ENCODE measurements at regions not wholly inside any gene's neighbourhood (a gene's known extent, or its start where the extent isn't known, plus 50 kb on each side); places are given as distances from the start of the nearest gene placed in this dataset.
"Not testable (repeated sequence)": the region's sequence is repeated elsewhere in the genome, so short reads cannot be mapped to it uniquely, and the experiment has no call there.

DNA sequence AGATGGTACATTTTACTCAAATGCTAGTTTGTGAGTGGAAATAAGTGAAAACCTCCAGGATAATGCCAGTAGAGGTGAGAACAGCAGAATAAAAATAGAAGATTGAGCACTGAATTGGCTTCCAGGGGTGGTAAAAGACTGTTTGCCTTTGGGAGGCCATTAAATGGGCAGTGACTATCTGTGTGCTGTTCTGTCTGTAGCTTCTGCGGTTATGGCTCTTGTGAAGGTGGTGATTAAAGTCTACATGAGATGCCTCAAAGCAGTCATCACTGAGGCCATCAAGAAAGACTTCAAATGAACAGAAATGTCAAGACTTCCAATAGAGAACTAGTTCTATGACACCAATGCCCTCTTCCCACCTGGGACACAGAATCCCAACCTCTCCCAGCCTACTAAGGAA is 108.8 kb downstream of the EFHB start:
- DNase-seq: no peak

DNA sequence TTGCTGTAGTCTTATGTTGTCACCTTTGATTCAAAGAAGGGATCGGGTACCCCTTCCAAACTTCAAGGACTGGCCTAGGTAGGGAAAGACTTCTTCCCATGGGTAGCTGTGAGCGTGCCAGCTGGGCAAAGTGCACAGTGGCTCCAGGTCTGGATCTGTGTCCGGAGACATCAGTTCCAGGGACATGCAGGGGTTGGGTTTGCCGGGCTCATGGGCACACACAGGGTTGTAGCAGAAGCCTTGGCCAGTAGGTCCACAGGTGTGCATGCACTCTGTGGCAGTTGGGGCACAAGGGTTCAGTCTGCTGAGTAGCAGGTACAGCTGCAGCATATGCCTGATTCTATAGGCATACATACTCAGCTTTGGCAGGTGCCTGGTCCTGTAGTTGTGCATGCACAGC is 111.2 kb downstream of the EFHB start:
- no peak for DNase-seq

DNA sequence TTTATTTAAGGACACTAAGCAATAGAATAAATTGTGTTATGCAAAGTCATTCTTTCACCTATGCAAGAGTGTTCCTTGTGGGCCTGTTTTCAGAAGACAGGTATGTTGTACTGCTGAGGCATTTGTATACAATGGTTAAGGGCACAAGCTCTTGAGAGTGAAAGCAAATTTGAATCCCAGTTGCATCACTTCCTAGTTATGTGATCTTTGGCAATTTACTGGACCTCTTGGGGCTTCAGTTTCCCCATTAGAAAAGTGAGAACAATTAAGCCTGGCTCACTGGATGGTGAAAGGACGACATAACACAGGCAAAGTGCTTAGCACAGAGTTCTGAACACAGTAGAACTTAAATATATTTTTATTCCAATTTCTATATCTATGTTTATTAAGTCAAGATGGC is 117.4 kb downstream of the EFHB start:
- DNase-seq: no peak

DNA sequence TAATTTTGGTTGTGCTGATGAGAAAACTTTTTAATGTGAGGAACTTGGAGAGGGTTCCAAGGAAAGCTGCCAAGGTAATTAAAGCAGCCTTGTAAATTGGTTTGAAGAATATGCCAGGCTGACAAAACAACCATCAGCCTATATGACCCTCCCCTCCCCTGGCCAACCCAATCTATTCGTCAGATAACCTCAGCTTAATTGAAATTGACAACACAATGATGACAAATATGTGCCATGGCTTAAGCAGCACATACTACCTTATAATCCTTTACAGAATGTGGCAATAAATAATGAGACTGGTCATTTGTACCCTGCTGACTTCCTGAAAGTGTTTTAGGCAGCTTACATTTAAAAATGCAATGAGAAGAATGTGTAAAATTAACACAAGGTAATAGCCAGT is 118.2 kb downstream of the EFHB start:
- DNase-seq: no peak

DNA sequence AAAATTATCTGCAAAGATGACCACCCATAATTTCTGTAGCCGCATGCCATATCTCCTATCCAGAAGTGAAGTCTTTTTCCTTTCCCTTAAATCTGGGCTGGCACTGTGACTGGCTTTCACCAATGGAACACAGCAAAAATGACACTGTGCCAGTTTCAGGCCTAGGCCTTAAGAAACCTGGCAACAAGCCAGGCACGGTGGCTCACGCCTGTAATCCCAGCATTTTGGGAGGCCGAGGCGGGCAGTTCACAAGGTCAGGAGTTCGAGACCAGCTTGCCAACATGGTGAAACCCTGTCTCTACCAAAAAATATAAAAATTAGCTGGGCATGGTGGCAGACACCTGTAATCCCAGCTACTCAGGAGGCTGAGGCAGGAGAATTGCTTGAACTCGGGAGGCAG is 120.3 kb downstream of the EFHB start:
- DNase-seq: not testable (repeated sequence)

DNA sequence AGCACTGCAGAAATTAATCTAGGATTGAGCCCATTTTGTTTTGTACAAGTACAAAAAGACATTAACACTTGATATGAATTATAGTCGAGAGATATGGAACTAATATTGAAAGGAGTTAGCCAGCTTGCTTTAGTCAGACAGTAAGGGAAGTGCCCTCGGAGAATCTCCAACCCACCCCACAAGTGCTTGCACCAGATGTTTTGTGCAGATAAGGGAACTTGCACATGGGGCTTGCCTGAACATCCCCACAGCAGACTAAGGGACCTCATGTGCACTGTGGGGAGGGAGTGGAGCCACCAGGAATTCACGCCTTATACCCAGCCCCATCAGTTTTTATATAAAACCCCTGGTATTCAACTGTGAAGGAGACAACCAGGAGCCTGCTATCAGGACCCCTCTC is 122.3 kb downstream of the EFHB start:
- no peak for DNase-seq

DNA sequence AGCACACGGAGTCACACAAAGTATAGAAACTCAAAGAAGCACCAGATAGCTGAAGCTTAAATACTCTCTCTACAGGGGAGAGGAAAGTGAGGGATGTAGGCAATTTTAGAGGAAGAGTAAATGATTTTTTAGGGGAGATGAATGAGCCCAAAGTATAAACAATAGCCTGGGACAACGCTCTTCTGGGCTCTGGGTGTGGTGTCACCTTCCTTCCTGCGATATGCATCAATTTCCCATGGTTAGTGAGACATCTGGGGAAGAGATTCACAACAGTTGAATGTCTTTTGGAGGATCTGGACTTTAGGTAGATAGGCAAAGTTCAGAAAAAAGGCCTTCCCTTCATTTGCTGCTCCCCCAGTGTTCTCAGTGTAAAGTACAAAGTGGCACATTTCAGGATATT is 125.2 kb downstream of the EFHB start:
- DNase-seq: no peak

DNA sequence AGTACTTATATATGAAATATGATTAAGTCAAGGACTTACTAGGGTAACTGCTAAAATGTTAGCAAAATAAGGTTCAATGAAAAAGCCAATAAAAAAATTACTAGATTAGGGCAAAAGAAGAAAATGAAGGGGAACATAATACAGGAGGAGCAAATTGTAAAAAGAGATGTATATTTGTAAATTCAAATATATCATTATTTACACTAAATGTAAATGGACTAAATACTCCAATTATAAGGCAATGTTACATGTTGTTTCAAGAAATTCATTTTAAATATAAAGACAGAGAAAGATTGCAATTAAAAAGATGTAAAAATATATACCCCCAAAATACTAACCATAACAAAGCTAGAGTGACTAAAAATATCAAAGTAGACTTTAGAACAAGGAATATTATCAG is 134.1 kb downstream of the EFHB start:
- DNase-seq: no peak

DNA sequence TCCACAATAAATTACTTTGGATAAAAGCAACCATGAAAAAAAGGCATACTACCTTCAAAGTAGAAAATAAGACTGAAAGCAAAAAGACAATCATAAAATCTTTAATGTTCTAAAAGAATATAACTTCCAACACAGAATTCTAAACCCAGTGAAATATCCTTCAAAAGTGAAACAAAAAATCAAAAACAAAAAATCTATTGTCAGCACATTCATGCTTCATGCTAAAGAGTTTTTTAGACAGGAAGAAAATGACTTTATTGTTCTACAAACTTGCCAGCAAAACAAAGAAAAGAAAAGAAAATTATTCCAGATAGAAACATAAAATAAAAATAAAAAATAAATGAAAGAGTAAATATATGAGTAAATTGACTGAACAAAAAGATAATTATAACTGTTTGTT is 134.9 kb downstream of the EFHB start:
- no peak for DNase-seq

DNA sequence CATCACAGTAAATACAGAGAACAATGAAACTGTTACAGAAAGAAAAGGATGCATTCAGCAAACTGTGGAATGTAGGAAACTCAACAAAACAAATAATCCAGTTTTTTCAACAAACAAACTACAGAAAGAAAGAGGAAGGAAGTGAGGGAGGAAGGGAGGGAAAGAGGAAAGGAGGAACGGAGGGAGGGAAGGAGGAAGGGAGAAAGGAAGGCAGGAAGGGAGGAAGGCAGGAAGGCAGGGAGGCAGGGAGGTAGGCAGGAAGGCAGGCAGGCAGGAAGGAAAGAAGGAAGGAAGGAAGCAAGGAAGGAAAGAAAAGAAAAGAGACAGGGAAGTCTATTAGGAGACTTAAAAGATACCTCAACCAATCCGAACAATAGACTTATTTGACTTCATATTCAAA is 135.7 kb downstream of the EFHB start:
- no peak for DNase-seq

DNA sequence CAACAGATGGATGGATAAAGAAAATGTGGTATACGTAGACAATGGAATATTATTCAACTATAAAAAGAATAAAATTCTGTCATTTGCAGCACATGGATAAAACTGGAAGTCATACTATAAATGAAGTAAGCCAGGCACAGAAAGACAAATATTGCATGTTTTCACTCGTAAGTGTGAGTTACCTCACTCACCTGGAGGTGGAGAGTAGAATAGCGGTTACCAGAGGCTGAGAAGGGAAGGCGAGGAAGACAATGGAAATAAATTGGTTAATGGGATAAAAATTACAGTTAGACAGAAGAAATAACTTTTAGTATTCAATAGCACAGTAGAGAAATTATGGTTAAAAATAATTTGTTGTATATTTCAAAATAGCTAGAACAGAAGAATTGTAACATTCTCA is 141.6 kb downstream of the EFHB start:
- DNase-seq: no peak

DNA sequence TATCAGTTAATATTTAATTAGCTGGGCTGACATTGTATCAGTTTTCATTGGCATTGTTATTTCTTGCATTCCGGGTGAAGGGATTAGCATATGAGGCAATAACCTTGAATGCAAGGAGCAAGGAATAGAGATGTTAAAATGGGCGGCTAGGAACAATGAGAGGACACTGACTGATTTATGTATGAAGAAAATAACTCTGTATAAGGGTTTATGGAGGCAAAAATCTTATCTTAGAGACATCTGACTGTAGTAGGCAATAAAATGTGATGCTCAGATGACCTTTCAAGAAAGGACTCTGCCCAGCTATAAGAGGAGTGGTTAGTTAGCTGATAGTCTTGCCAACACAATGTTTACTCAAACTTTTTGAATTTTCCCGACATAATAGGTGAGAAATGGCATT is 158.3 kb downstream of the EFHB start:
- no peak for DNase-seq

DNA sequence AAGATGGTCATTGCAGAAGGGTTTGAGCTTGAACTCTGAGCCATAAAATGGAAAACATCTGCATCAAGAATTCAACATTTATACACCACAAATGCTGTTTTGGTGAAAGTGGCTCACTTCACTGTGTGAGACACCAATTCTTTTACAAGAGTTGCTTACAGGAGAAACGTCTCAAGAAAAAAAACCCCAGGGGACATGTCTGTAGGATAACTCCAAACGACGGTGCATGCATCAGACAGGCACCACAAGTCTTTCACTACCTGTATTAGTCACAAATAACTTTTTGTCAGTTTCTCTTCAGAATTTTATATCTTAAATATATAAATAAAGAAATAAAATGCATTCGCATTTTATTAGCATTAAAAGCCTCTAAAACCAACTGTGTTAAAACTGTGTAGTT is 164.3 kb downstream of the EFHB start:
- no peak for DNase-seq

DNA sequence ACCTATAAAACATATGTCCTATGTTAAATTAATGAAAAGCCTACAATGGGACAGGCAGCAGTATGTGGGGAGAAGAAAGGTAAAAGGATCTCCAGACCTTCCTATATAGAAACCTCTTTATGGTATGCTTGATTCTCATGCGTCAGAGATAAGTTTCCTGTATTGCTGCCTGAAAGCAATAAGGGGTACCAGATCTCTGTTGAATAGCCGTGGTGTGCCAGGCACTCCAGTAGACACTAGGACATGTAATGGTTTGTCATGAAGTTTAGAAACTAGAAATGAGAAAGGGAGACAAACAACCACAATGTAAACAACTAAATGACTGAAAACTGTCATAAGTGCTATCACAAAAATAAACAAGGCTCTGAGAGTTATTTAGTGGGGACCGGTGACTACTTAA is 168.1 kb downstream of the EFHB start:
- no peak for DNase-seq

DNA sequence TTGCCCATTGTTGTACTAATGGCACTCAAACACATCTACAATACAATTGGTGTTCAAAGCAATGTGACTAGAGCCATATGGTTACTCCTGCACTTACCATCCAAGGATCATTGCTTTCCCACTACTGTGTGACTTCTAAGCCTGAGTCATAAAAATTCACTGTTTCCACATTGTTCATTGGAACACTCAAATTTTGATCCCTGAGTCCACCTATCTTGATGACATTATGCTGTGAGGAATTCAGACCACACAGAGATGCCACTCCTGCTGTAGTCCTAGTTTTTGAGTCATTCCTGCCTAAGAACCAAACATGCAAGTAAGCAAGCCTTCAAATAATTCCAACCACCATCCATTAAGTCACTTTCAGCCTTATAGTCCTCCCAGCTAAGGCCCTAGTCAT is 176.2 kb downstream of the EFHB start:
- no peak for DNase-seq

DNA sequence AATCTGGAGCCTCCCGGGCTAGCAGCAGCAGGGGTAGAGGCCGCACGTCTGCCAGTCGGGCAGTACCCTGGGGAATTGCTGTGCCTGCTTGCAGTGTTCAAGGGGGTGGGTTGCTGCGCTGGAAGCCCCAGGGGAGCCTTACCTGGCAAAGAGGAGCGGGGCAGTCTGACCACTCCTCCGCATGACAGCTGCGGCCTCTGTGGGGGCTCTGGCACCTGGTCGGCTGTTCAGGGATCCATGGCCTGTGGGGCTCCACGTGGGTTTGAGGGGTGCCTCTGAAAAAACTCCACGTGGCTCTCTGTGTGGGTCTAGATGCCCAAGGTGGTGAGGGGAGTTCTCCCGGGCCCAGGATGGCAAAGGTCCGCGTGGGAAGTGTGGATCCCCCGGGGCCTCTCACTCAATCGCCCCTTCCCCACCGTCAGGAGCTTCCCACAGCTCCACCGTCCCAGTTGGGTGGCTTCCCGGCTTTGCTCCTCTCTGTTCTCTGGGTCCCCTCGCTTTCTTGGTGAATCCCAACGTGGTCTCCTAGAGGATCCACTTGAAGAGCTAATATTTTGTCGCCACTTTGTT is 184.5 kb downstream of the EFHB start:
- no peak for DNase-seq

DNA sequence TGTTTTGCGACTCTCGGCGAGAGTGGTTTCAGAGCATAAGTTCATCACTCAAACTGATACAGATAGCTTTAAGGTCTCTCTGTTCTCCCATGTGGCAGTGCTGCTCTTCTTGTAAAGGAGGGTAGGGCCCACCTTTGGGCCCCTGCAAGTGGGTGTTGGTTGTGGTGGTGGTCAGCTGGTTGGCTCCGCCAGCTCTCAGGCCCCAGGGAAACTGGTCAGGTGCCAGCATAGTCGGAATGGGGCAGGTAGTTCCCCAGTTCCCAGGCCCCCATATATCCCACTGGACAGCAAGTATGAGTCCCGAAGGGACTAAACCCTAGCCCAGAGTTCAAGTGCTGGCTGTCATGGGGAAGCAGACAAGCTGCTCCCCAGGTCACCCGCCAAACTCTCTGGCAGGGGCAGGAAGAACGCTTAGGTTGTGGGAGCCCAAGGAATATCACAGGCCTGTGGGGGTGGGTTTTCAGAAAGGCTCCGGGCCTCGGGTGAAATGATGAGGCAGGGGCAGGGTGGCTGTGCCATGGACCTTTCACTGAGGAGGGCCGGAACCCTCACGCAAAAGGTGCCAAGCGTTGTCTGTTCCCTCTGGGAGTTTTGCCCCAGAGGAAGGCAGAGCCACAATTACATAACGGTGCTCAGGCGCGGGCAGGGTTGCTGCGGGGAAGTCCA is 185.1 kb downstream of the EFHB start:
- DNase-seq: no peak

DNA sequence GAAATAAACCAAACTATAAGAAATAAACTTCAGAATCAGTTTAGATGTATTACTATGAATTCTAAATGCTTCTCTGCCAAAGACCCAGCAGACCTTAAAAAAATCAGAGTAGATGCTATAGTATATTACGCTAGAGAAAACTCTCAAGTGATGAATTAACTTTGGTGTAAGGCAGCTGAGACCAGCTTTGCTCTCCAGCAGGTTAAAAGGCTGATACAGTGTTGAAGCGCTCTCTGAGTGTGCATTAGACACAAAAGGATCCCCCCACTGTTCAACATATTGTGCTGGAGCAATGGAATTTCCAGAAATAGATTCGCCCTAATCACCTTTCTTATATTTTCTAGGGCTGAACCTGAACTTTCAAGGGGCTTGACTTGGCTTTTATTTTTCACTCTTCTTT is 190.0 kb downstream of the EFHB start:
- DNase-seq: no peak

DNA sequence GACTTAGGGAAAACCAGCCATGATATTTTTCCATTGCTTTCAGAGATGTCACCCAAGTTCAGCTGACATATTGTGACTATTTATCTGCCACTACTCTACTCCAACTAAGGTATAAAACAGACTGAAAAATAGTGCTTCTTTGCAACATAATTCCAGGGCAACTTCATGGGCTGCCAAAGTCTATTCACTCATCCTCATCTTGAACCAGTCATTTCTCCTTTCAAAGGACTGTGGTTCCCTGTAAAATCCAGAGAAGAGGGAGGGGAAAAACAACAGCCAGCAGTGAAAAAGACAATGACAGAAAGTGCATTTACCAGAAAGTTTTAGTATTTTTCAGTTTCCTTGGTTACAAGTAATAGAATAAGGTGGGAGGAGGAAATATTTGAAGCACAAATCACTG is 191.1 kb downstream of the EFHB start:
- DNase-seq: no peak

DNA sequence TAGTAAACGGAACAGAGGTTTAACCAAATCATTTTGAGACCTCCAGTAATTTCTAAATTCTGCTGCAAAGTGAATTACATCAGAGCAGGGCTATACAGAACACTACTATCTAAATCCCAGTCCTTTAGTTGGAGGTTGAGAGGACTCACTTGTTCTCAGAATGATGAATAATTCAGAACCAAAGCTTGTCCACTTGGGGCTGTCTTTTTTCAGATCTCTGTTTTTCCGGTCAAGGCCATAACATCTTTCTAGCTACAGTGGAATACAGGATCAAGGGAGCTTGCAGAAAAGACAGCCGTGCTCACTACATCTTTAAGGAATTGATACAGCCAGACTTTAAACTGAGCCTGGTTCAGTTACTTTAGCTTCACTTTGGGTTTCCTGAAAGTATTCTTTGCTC is 194.5 kb downstream of the EFHB start:
- no peak for DNase-seq

DNA sequence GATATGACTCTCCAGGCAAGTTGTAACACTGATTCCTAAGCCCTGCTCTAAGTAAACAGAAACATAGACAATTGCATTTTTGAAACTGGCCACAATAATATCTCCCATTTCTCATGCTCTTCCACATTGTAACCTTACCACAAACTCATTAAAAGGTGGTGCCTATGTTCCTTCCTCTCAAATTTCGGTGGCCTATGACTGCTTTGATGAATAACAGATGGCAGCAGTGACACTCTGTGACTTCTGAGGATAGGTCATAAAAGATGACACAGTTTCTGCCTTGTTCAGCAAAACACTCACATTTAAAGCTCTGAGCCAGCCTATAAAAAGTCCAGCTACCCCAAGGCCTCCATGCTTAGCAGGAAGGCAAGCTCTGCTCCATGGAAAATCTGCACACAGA is 195.2 kb downstream of the EFHB start:
- no peak for DNase-seq

DNA sequence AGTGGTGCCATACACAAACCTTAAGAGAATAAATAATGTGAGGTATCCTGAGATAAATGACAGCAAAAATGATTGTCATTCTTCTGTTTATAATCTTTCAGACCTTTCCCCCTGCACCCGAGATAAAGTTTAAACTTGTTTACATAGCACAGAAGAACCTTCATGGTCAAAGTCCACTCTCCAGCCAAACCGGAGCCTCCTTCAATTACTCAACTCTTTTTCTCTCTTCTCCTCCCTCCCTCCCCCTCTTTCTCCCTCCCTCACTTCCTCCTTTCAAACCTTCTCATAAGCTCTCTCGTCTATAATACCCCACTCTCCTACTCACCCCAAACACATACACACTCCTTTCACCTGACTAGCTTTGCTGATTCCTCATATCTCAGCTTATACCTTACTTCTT is 198.9 kb downstream of the EFHB start:
- no peak for DNase-seq

DNA sequence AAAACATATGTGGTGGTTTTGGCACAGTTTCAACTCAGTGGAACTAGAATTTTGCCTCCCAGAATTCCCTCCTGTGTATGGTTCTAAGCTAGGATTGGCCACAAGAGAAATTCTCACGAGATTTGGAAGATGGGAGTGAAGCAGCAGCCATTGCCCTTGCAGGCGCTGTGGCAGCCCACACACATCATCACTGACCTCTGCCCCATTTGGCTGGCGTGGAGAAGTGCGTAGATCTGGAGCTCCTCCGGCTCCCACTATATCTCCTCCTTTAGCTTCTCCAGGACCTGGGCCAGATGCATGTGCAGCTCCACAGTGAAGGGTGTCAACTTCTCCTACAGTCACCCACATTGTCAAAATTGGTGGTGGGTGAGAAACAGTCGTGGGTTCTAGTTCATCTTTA is 199.6 kb downstream of the EFHB start:
- peak in 1 of 2 experiments; percentile 39 for DNase-seq

DNA sequence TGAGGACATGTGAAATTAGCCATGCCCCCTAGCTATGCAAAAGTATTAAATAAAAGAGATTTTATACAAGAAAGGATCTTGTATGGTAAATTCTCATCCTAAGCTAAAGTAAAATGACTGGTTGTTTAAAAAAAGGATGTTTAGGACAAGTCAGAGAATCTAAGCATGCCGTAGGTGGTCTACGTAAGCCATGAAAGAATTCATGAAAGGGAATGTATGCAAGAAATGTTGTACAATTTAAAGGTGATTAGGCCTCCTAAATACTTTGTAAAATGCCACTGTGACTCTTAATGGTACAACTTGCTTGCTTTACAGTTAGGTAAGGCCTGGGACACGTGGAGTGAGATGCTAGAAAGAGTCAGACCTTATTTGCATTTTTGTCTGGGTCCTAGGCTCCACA is 209.0 kb downstream of the EFHB start:
- DNase-seq: no peak

DNA sequence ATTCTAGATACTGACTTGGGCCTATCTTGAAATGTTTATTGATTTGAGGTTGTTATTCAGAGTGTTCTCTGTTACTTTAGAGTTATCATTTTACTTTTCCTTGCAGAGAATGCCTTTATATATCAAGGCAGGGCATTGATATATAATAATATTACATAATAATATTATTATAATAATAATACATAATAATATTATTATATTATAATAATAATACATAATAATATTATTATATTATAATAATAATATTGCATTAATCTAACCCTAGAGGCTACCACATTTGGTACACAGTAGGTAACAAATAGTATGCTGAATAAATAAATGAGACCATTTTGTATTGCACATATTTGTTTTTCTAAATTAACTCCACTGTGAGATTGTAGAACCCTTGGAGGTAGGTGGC is 216.3 kb downstream of the EFHB start:
- DNase-seq: no peak

Measured in NCI-H2081 (cell line).